Activated CD4-positive, alpha-beta T cell treated with anti-CD3 and anti-CD28 coated beads for 4 hours (primary cell): ENCODE measurements at regions not wholly inside any gene's neighbourhood (a gene's known extent, or its start where the extent isn't known, plus 50 kb on each side); places are given as distances from the start of the nearest gene placed in this dataset.

Experiments used
- DNase-seq, 2 donors: peaks; one replicate each; pipeline ENCODE4 v3.0.0-alpha.2; 2020

GRCh38 chr22:49292909-49293308, 534.8 kb downstream of the BRD1 start:
- no peak for DNase-seq

- no peak for DNase-seq
Measured at GRCh38 chr22:49291781-49292180, 535.9 kb downstream of the BRD1 start.

- no peak for DNase-seq
Measured at GRCh38 chr22:49291169-49291568, 536.5 kb downstream of the BRD1 start.

DNA sequence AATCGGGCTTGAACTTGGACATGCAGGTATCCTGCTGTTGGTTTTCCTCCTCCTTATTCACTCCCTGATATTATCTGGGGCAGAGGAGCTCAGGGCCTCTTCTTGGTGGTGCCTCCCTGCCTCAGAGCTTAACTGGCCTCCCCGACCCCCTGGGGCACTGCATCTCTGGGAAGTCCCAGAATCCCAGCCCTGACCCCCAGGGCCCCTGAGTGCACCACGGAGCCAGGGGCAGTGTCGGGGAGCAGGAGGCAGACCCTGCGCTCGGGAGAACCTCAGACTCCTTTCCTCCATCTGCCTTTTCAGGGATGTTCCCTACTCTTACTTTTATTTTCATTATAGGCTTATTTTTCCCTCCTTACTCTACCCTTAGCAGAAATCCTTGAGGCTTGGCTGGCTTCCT, 537.0 kb downstream of the BRD1 start:
- no peak for DNase-seq

GRCh38 chr22:49289822-49290679, 537.6 kb downstream of the BRD1 start:
- DNase-seq: no peak

DNA sequence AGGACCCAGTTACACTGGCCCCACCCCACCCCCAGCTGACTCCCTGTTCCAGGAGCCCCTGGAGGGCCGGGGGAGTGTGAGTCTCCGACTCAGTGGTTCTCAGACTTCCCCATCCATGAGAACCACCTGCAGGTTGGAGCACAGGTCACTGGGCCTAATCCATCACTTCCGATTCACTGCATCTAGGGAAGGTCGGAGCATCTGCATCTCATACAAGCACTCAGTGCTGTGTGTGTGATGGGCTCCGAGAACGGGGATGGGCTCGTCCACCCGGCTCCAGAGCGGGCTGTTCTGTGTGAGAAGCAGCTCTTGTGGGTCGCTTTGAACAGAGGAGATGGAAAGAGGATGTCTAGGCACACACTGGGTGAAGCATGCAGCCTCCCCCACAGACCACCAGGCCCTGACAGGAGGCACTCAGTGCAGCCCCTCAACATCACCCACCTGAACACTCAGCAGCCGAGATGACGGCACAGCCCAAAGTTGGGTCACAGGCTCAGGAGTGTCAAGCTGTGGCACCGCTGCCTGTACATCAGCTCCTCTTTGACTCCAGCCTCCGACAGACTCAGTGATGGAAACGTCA, 541.4 kb downstream of the BRD1 start:
- no peak for DNase-seq

DNA sequence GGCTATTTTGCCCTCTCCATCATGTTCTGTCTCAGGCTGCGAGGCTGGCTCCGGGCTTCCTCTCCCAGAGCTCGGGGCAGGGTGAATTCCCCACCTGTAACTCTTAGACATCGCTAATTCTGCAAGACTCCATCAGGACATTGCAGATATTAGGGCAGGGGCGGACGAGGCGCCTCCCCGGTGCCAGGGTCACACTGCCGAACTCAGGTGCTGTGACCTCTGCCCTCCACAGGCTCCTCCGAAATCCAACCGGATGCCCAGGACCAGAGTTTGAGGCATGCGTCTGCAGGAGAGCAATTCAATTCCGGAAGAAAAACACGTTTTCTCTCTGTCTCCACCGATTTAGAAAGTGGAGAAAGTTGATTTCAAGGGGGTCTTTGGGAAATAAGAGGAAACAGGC, 542.7 kb downstream of the BRD1 start:
- no peak for DNase-seq

- DNase-seq: no peak
Measured at GRCh38 chr22:49284056-49284784, 543.5 kb downstream of the BRD1 start.

DNA sequence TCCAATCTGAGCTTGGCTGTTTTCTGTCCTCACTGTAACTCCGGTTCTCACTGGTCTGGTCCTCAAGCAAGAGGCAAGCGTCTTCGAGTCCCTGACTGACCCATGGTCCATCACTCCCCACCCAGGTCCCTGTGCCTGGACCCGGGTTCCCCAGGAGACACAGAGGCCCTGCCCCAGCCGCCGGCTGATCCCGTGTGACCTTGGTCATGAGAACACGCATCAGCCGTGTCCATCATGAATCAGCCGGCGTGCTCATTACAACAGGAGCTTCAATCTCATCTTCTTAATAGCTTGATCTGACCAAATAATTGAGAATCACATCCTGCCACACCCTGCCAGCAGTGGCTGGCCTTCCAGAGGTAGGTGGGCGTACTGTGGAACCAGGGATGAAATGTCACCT, 545.1 kb downstream of the BRD1 start:
- no peak for DNase-seq

DNA sequence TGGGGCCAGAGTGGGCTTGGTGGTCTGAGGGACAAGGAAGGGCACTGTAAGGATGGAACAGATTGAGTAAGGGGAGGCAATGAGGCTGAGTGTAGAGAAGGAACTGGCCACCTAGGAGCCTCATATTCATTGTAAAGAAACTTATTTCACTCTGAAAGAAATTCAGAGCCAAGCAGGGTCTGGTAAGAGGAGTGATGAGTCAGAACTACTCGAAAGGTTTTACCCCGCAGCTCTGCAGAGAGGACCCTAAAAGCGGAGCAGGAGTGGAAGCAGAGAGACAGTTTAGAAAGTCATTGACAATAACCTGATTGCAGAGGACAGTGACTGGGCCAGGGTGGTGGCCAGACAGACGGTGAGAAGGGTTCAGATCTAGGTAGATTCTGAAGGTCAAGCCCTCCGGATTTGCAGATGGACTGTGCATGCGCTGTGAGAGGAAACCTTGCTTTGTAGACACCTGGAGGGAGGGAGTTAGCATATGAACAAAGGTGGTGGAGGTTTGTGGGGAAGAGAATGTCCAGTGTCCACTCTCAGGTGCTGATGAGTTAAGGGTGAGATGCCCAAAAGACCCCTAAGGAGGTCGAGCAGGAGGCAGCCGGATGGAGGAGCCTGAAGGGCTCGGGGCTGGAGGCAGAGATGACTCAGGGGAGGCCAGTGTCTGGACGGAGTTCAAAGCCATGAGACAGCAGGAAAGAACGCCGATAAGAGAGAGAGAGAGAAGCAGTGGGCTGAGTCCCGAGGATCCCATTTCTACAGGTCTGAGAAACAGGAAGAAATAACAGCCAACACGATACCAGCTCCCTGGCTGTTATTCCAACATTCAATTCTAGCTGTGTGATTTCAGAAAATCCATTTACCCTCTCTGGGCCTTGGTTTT, 546.0 kb downstream of the BRD1 start:
- no peak for DNase-seq

GRCh38 chr22:49278340-49278739, 549.3 kb downstream of the BRD1 start:
- no peak for DNase-seq

DNA sequence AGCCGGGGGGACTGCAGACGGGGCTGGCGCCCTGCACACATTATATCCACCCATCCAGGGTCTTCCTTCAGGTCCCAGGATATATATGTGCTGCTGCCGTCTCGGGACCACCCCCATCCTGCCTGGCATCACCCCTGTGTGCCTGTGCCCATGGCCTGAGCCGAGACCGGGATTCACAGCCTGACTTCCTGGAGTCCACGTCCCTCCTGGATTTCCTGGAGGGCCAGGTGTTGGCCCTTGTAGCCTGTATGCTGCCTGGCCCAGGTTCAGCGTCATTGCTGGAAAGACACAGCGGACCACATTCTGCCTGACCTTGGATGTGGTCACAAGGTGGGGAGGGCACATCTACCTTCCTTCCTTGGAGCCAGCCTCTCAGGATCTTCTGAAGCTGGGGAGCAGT, 551.1 kb downstream of the BRD1 start:
- DNase-seq: no peak

DNA sequence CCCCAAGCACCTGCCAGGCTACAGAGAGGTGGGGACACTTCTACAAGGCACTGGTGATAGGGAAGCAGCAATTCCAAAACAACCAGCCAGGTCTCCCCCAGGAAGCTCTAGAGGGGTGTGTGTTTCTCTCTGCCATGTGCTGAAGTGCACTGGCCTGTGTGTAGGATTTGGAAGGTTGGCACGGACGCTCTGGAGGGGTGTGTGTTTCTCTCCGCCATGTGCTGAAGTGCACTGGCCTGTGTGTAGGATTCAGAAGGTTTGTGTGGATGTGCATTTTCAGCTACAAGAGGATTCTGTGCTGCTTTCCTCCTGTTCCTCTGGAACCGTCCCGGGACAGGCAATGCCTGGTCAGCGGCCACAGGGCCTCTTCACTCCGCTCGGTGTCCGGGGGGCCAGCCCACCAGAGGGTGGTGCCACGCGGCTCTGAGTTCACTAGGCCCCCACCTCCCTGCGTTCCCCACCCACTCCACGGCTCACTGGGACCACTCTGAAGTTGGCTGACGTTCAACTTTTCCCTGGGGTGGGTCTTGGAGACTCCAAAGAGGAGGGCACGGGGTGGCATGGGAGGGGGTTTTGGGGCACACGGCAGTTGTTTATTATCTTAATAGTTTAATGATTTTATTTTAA, 552.8 kb downstream of the BRD1 start:
- DNase-seq: no peak

DNA sequence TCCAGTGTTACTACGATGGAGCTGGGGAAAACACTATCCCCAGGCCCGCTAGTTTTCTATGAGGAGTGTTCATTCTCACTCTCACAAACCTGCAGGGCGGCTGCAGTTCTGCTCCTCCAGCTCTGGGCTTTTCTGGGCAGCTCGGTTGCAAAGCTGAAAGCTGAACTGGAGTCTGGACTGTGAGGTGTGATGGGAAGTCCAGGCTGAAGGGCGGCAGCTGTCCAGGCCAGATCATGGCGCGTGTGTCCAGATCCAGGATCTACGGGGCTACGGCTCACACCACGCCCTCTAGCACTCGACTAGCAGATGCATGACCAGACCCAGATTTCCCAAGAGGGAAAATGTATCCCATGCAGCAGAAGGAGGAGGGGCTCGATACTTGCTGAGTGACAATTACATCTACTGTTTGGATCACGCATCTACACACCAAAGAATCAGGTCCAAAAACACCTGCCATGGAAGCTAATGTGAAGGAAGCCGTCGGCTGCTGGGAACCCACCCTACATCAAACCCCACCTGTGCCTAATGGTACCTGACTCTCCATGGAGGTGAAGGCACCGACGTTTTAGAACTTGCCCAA, 555.0 kb downstream of the BRD1 start:
- DNase-seq: no peak

DNA sequence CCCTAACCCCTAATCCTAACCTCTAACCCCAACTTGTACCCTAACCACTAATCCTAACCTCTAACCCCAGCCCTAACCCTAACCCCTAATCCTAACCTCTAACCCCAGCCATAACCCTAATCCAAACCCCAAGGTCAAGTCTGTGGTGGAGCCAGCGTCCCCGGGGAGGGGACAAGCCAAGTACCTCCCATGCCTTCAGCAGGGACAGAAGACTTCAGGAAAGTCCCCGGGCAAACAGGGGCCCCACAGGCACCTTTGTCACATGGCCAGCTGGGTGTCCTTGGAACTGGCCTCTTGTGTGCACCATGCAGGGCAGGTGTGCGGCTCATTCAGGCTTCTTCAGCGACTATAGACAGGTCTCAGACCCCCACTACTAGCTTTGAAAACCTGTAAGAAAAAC, 555.8 kb downstream of the BRD1 start:
- DNase-seq: no peak

- DNase-seq: no peak
Measured at GRCh38 chr22:49271369-49271727, 556.3 kb downstream of the BRD1 start.

GRCh38 chr22:49270595-49271368, 556.9 kb downstream of the BRD1 start:
- no peak for DNase-seq

- no peak for DNase-seq
Measured at GRCh38 chr22:49269928-49270327, 557.7 kb downstream of the BRD1 start.

DNA sequence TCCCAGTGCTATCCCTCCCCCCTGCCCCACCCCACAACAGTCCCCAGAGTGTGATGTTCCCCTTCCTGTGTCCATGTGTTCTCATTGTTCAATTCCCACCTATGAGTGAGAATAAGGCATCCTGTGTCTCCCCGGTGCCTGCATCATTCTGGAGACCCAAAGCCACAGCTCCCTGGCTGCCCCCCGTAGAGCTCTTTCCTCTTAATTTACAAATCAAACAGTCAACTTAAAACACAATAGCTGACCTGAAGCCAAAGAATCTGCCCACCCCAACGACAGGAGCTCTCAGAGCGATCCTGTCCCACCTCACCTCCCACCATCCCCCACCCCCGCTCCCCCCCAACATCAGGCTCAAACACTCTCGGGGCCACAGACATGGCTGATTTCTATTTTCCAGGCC, 558.3 kb downstream of the BRD1 start:
- no peak for DNase-seq

- no peak for DNase-seq
Measured at GRCh38 chr22:49268924-49269323, 558.7 kb downstream of the BRD1 start.

DNA sequence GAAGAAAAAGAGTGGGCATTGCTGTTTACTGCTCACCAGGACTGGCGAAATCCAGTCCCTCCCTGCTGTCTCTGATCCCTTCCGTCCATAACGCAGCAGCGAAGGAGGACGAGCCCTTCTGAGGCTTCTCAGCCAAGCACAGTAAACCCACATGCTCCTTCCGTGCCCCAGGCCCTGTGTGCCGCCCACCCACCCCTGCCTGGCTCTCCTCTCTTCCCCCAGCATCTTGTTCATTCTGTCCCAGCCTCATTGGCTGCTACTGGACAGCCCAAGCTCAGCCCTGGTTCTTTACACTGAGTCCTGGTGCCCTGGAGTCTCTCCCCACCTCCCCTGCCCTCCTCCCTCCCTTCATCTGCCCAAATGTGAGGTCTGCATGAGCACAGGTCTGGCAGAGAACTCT, 559.7 kb downstream of the BRD1 start:
- DNase-seq: no peak
